SW 1271 (cell line): ENCODE measurements at regions not wholly inside any gene's neighbourhood (a gene's known extent, or its start where the extent isn't known, plus 50 kb on each side); places are given as distances from the start of the nearest gene placed in this dataset.

Source experiments
- DNase-seq, 2 experiments: peaks; one replicate each; lab custom pipeline; 2025; lab: John Stamatoyannopoulos, UW

DNA sequence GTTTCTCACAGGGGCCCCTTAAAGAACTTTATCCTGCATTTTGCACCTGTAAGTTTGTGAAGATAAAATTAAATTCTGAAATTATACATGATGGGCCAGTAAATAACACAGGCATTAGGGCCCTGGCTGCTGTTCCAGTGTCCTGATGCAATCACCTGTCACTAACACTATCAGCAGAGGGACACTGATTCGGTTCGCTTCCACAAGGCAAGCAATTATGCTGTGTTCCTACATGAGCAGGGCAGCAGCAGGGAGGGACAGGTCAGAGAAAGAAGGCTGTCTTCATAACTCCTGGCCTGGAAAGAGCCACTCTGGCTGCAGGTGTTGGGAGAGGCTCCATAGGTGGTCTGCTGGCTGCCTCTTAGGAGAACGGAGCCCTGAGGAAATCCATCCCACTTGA is 487.3 kb downstream of the MID1IP1 start:
- no peak for DNase-seq

- no peak for DNase-seq
Measured at GRCh38 chrX:39289827-39290226, 488.6 kb downstream of the MID1IP1 start.

DNA sequence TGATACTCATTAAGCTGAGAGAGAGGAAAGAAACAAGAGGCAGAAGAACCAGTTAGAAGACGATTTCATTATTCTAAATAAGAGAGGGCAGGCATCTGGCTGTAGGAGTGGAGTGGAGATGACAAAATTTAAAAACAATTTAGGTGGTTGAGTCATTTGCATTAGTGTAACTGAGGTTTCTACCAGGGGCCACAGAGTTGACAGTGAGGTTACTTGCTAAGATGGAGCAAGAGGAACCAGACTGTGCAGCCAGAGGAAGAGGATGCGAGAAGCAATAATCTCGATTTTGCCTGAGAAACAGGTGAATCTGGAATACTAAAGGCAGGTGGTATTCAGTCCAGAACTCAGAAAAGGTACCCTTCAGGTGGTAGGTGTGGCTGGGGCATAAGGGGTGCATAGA is 491.9 kb downstream of the MID1IP1 start:
- no peak for DNase-seq

DNA sequence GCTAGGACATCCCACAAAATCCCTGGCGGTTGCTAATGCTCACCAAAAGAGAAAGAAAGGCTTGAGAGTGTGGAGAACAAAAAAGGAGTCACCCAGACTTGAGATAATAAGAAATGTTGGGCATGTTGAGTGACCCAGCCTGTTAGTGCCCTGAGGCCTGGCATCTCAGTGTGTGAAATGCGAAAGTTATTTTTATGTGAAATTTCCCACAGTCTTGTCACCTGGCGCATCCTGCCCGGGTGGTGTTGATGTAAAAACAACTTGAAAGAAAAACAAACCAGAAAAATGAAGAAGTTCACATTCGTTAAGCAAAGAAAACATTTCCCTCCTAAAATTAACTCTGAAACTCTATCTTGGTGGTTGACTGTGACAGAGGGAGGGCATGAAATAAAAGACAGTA is 495.2 kb downstream of the MID1IP1 start:
- no peak for DNase-seq

- DNase-seq = no peak
Measured at GRCh38 chrX:39298821-39299220, 497.6 kb downstream of the MID1IP1 start.

- DNase-seq = no peak
Measured at GRCh38 chrX:39299615-39300014, 498.4 kb downstream of the MID1IP1 start.

DNA sequence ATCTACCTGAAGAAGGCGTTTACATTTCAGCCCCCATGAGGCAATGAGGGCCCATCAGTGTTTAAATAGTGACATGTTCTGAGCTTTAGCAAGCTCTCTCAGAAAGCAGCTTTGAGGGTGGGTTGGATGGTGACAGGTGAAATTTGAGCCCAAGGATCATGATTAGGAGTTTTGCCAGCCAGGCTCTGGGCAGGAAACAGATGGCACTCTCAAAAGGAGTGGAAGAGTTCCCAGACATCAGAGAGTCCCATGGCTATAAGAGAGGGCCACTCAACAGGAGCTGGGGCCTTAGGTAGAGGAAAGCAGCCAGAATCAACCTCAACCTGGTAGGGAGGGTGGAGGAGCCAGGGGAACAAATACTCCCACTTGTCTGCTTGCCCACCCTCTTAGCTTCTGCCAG is 499.8 kb downstream of the MID1IP1 start:
- DNase-seq = no peak

DNA sequence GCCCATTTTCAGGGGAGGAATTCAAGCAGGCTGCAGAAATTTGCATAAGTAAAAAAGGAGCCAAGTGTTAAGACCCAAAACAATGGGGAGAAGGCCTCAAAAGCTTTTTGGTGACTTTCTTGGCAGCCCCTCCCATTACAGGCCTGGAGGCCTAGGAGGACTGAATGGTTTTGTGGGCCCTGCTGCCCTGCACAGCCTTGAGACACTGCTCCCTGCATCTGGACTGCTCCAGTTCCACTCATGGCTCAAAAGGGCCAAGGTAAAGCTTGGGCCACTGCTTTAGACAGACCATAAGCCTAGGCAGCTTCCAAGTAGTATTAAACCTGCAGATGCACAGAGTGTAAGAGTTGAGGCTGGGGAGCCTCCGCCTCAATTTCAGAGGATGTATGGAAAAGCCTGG is 501.6 kb downstream of the MID1IP1 start:
- no peak for DNase-seq

- DNase-seq = no peak
Measured at GRCh38 chrX:39304746-39305145, 503.5 kb downstream of the MID1IP1 start.

GRCh38 chrX:39307488-39307887 is 506.2 kb downstream of the MID1IP1 start:
- no peak for DNase-seq

DNA sequence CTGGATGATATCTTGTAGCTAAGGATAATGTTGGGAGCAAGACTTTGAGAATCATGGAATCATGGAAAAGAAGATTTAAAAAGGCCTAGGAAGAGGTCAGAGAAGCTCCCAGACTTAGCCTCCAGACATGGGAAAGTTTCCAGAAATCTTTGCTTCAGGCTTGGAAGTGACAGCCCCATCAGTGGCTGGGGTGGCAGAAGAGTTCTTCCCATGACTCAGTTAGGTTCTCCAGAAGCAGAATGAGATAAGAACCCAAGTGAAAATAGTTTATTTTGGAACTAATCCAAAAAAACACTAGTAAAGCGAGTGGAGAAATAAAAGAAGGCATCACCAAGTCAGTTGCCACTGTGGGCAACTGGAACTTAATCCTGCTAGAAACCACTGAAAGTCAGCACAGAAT is 506.9 kb downstream of the MID1IP1 start:
- no peak for DNase-seq

- DNase-seq = no peak
Measured at GRCh38 chrX:39309018-39309635, 507.9 kb downstream of the MID1IP1 start.

- no peak for DNase-seq
Measured at GRCh38 chrX:39309721-39310152, 508.5 kb downstream of the MID1IP1 start.

DNA sequence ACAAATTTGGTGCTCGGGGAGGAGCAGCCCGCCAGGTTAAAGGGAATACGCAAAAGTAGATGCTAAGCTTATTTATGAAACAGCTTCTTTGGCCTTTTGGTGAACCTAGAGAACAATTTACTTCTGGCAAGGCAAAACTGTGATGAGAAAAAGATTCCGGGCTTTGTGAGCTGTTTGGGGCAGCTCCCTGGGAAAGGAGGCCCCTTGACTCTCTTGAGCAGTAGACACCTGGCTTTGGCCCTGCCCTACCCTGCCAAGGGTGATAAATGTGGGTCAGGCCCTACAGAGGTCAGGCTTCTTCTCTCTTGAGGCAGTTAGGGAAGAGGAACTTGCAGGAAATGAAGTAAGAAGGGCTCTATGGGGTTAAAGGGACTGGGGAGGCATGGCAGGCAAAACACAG is 509.6 kb downstream of the MID1IP1 start:
- DNase-seq = no peak

- no peak for DNase-seq
Measured at GRCh38 chrX:39311646-39312045, 510.4 kb downstream of the MID1IP1 start.

DNA sequence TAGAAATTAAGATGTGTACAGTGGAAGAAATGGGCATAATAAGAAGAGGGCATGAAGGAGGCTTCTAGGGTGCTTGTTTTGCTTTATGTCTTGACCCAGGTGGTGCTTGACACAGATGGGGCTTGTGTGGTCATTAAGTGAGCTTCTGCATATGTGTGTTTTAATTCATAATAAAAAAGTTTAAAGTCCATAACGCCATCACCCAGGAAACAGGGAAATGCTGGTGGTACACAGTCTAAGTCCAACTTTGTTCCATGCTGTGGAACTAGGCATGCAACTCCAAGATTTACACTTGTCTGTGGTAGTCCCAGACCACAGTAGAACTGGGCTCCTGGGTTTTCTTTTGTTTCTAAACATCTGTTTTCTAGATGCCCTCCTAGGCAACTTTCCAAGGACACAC is 511.9 kb downstream of the MID1IP1 start:
- DNase-seq = no peak

DNA sequence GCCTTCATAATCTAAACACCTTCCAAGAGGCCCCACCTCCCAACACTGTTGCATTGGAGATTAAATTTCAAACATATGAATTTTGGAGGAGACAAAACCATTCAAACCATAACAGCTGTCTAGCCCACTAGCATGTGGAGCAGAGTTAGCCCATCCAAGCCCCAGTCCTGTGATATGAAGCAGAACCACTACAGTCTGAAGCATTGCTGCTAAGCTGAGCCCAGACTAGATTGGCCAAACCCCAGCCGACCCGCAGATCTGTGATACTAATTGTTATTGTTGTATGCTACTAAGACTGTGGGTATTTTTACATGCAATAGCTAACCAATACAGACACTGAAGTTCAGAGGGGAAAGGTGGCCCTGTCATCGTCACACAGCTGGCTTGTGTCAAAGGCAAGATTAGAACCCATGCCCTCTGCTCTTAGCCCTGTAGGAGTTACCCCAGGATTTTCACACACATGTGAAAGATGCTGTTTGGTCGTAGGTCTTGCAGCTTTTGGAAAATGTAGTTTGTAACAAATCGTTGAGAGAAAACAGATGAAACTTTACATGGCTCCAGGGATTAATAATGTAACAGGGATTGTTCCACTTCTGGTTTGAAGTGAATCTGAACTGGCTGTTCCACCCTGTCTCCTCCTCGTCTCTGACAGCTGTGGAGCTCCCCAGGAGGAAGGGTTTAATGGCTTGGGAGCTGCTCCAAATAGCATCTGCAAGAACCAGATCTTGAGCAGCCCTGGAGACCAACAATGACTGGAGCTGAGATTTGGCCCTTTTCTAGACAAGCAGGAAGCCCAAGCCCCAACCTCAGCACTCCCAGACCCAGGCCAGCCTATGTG is 517.5 kb downstream of the MID1IP1 start:
- DNase-seq = no peak

DNA sequence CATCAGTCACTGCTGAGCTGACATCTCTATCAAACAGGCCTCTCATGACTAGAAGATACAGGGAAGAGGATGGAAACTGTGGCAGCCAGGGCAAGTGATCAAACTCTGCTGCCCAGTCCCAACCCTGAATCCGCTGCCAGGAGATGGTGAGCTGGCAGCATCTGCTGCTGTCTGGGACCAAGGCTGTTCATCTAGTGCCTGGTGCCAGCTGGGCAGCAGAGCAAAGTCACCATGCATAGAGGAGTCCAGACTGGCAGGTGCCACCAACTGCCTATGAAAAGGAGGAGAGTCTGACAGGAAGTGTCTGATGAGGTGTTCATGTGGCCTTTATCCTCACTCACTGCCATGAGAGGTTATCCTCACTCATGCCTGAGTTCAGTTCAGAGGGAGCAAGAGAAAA is 518.9 kb downstream of the MID1IP1 start:
- DNase-seq = no peak

DNA sequence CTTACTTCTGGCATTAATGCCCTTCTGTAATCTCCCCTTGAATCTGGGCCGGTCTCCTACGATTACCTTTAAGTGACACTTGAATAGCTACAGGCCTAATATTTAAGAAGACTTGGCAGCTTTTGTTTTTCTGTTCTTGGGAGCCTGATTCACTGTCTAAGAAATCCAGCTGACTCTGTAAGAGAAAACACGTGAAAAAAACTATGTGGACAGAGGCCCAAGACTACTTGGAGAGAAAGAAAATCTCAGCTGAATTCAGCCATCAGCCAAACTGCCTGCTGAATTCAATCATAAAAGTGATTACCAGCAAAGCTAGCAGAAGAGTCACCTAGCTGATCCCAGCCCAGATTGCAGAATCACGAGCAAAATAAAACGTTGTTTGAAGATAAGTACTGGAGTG is 521.2 kb downstream of the MID1IP1 start:
- DNase-seq = no peak

- DNase-seq = no peak
Measured at GRCh38 chrX:39324233-39324930, 523.1 kb downstream of the MID1IP1 start.

- no peak for DNase-seq
Measured at GRCh38 chrX:39327255-39327654, 526.0 kb downstream of the MID1IP1 start.

DNA sequence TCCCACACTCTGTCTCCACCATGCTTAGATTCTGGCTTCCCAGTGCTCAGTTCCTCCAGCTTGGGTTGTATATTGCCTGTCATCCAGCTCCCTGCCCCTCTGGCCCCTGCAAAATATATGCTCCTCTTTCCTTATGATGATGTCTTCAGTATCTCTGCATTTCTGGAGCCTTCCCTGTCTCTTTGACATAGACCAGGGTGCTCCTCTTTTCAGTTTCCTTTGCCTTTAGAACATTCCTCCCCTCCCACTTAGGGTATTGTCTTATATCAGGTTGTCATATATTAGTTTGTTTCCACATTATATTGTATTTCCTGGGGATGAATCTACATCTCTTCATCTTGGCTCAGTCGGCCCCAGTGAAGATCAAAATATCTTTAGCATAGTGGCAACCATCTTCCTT is 526.4 kb downstream of the MID1IP1 start:
- no peak for DNase-seq

GRCh38 chrX:39328661-39329060 is 527.4 kb downstream of the MID1IP1 start:
- no peak for DNase-seq
